ENCODE measurements at regions not wholly inside any gene's neighbourhood (a gene's known extent, or its start where the extent isn't known, plus 50 kb on each side); places are given as distances from the start of the nearest gene placed in this dataset.

- intact Hi-C loops (cut with DNase I; ENCODE audit: low total_unique reads), result no loop called here
- no peaks in the 10 kb centered on the region for H3K4me1 ChIP-seq
- DNase-seq, result no peak
- H3K4me3 ChIP-seq, result no peak overlapping the region
- H3K36me3 ChIP-seq, result no peaks in the 10 kb centered on the region
- H3K27ac ChIP-seq, result no peak overlapping the region
- TF ChIP-seq CTCF (IDR thresholded peaks at IDR 0.05), result no peak
- no peak for TF ChIP-seq POLR2A (IDR thresholded peaks at IDR 0.05)
- H3K27me3 ChIP-seq, result no peaks in the 10 kb centered on the region
- H3K9me3 ChIP-seq, result no peaks in the 10 kb centered on the region
Observed at GRCh38 chr6:166017032-166017635, 150.5 kb downstream of the TBXT start.

GRCh38 chr6:166014966-166015365 is 152.7 kb downstream of the TBXT start:
- no peaks in the 10 kb centered on the region for H3K4me1 ChIP-seq
- H3K9me3 ChIP-seq, result no peaks in the 10 kb centered on the region
- H3K27ac ChIP-seq, result no peak overlapping the region
- no peak overlapping the region for H3K4me3 ChIP-seq
- intact Hi-C loops (cut with DNase I; ENCODE audit: low total_unique reads), result no loop called here
- no peaks in the 10 kb centered on the region for H3K27me3 ChIP-seq
- no peak for DNase-seq
- TF ChIP-seq CTCF (IDR thresholded peaks at IDR 0.05), result no peak
- no peak for TF ChIP-seq POLR2A (IDR thresholded peaks at IDR 0.05)
- H3K36me3 ChIP-seq, result no peaks in the 10 kb centered on the region

GRCh38 chr6:166010136-166010960 is 157.3 kb downstream of the TBXT start:
- Histone ChIP-seq H3K4me1 (peaks cover 0 to 12% of the 10 kb centered on the region in 2 donors), H3K27me3 (no peaks in the 10 kb centered on the region), H3K36me3 (no peaks in the 10 kb centered on the region), H3K4me3 (no peak overlapping the region), H3K27ac (no peak overlapping the region), H3K9me3 (no peaks in the 10 kb centered on the region)
- no peak for DNase-seq
- intact Hi-C loops (cut with DNase I; ENCODE audit: low total_unique reads), result no loop called here
- TF ChIP-seq CTCF (IDR thresholded peaks at IDR 0.05), result no peak
- TF ChIP-seq POLR2A (IDR thresholded peaks at IDR 0.05), result no peak

GRCh38 chr6:166009385-166010031 is 158.1 kb downstream of the TBXT start:
- Histone ChIP-seq H3K9me3 (no peaks in the 10 kb centered on the region), H3K4me3 (no peak overlapping the region), H3K4me1 (peaks cover 0 to 12% of the 10 kb centered on the region in 2 donors), H3K27ac (no peak overlapping the region), H3K36me3 (no peaks in the 10 kb centered on the region), H3K27me3 (no peaks in the 10 kb centered on the region)
- TF ChIP-seq CTCF (IDR thresholded peaks at IDR 0.05) (no peak), POLR2A (IDR thresholded peaks at IDR 0.05) (no peak)
- DNase-seq, result no peak
- intact Hi-C loops (cut with DNase I; ENCODE audit: low total_unique reads), result no loop called here

Measured in uterus (tissue), 3 donors.